ENCODE measurements at regions not wholly inside any gene's neighbourhood (a gene's known extent, or its start where the extent isn't known, plus 50 kb on each side); places are given as distances from the start of the nearest gene placed in this dataset. TPM values are rescaled to one million over a fixed set of nuclear protein-coding genes. Genes with fewer than 3 reads are reported as not detected.
"Not testable (repeated sequence)": the region's sequence is repeated elsewhere in the genome, so short reads cannot be mapped to it uniquely, and the experiment has no call there.

- Histone ChIP-seq H3K4me3 (ENCODE audit: low read length) (no peak overlapping the region), H3K4me1 (ENCODE audit: control insufficient read depth, insufficient read depth, low read length) (no peaks in the 10 kb centered on the region), H3K9ac (ENCODE audit: low read depth, low read length) (no peak overlapping the region), H3K4me2 (ENCODE audit: low read length) (no peak overlapping the region), H3K9me3 (replicated peaks; ENCODE audit: low read length) (no peaks in the 10 kb centered on the region), H3K27me3 (ENCODE audit: control insufficient read depth, insufficient read depth, low read length) (peaks cover 33% of the 10 kb centered on the region), H3K36me3 (ENCODE audit: insufficient read depth, low read length) (no peaks in the 10 kb centered on the region)
Measured at GRCh38 chr6:166236596-166236995, 68.9 kb upstream of the TBXT start.

- no peak overlapping the region for H3K4me2 ChIP-seq (ENCODE audit: low read length)
Measured at GRCh38 chr6:166235666-166236292, 68.1 kb upstream of the TBXT start.

DNA sequence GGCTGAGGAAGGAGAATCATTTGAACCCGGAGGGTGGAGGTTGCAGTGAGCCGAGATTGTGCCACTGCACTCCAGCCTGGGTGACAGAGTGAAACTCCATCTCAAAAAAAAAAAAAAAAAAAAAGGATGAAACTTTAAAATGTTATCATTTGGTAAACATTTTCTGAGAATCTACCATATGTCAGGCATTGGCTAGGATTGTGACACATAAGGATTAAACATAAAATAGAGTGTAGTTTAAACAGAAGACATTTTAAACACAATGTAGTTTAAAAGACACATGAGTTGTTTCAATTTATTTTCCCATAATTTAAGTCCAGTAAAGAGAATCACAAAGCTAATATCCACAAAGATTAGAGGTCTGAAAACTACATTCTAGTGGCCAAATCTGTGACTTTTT is 63.5 kb upstream of the TBXT start:
- not testable (repeated sequence) for H3K36me3 ChIP-seq (ENCODE audit: insufficient read depth, low read length); H3K4me1 ChIP-seq (ENCODE audit: control insufficient read depth, insufficient read depth, low read length); H3K9me3 ChIP-seq (replicated peaks; ENCODE audit: low read length); H3K4me3 ChIP-seq (ENCODE audit: low read length); H3K4me2 ChIP-seq (ENCODE audit: low read length); H3K9ac ChIP-seq (ENCODE audit: low read depth, low read length)
- peaks cover 41% of the 10 kb centered on the region for H3K27me3 ChIP-seq (ENCODE audit: control insufficient read depth, insufficient read depth, low read length)

More at GRCh38 chr6:166235666-166236292, 68.1 kb upstream of the TBXT start:
- H3K27me3 ChIP-seq (ENCODE audit: control insufficient read depth, insufficient read depth, low read length), result peaks cover 33% of the 10 kb centered on the region
- H3K9me3 ChIP-seq (replicated peaks; ENCODE audit: low read length), result no peaks in the 10 kb centered on the region
- no peaks in the 10 kb centered on the region for H3K36me3 ChIP-seq (ENCODE audit: insufficient read depth, low read length)
- H3K9ac ChIP-seq (ENCODE audit: low read depth, low read length), result no peak overlapping the region
- no peaks in the 10 kb centered on the region for H3K4me1 ChIP-seq (ENCODE audit: control insufficient read depth, insufficient read depth, low read length)
- no peak overlapping the region for H3K4me3 ChIP-seq (ENCODE audit: low read length)

GRCh38 chr6:166228839-166229528 is 61.3 kb upstream of the TBXT start:
- H3K4me3 ChIP-seq (ENCODE audit: low read length), result no peak overlapping the region
- no peaks in the 10 kb centered on the region for H3K36me3 ChIP-seq (ENCODE audit: insufficient read depth, low read length)
- no peak overlapping the region for H3K4me2 ChIP-seq (ENCODE audit: low read length)
- H3K4me1 ChIP-seq (ENCODE audit: control insufficient read depth, insufficient read depth, low read length), result no peaks in the 10 kb centered on the region
- H3K27me3 ChIP-seq (ENCODE audit: control insufficient read depth, insufficient read depth, low read length), result peaks cover 41% of the 10 kb centered on the region
- no peak overlapping the region for H3K9ac ChIP-seq (ENCODE audit: low read depth, low read length)
- H3K9me3 ChIP-seq (replicated peaks; ENCODE audit: low read length), result no peaks in the 10 kb centered on the region

DNA sequence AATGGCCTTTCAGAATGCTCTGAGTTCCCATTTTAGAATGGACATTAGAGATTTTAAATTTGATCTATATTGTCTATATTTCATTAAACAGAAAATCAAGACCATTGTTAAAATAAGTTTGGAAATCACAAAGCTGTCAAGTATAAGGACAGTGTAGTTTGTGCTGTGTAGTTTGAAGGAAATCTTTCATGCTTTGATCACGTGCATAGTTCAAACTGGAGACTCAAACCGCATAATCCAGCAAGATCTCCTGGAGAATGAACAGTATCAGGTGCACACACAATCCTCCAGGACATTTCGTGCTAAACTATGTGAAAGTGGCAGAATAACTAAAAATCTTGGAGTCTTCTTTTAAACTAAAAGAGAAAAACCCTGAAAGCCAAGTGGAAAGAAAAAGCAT is 60.8 kb upstream of the TBXT start:
- no peak overlapping the region for H3K4me3 ChIP-seq (ENCODE audit: low read length)
- H3K27me3 ChIP-seq (ENCODE audit: control insufficient read depth, insufficient read depth, low read length), result peaks cover 41% of the 10 kb centered on the region
- H3K4me1 ChIP-seq (ENCODE audit: control insufficient read depth, insufficient read depth, low read length), result no peaks in the 10 kb centered on the region
- no peak overlapping the region for H3K4me2 ChIP-seq (ENCODE audit: low read length)
- no peak overlapping the region for H3K9ac ChIP-seq (ENCODE audit: low read depth, low read length)
- H3K36me3 ChIP-seq (ENCODE audit: insufficient read depth, low read length), result no peaks in the 10 kb centered on the region
- no peaks in the 10 kb centered on the region for H3K9me3 ChIP-seq (replicated peaks; ENCODE audit: low read length)

GRCh38 chr6:166223079-166223478 is 55.4 kb upstream of the TBXT start:
- H3K4me3 ChIP-seq (ENCODE audit: low read length), result no peak overlapping the region
- no peaks in the 10 kb centered on the region for H3K36me3 ChIP-seq (ENCODE audit: insufficient read depth, low read length)
- H3K9me3 ChIP-seq (replicated peaks; ENCODE audit: low read length), result no peaks in the 10 kb centered on the region
- H3K4me1 ChIP-seq (ENCODE audit: control insufficient read depth, insufficient read depth, low read length), result no peaks in the 10 kb centered on the region
- peaks cover 14% of the 10 kb centered on the region for H3K27me3 ChIP-seq (ENCODE audit: control insufficient read depth, insufficient read depth, low read length)
- H3K9ac ChIP-seq (ENCODE audit: low read depth, low read length), result no peak overlapping the region
- no peak overlapping the region for H3K4me2 ChIP-seq (ENCODE audit: low read length)

GRCh38 chr6:166222631-166223030 is 55.0 kb upstream of the TBXT start:
- Histone ChIP-seq H3K27me3 (ENCODE audit: control insufficient read depth, insufficient read depth, low read length) (peaks cover 9% of the 10 kb centered on the region), H3K9me3 (replicated peaks; ENCODE audit: low read length) (no peaks in the 10 kb centered on the region), H3K4me2 (ENCODE audit: low read length) (no peak overlapping the region), H3K9ac (ENCODE audit: low read depth, low read length) (no peak overlapping the region), H3K4me3 (ENCODE audit: low read length) (no peak overlapping the region), H3K36me3 (ENCODE audit: insufficient read depth, low read length) (no peaks in the 10 kb centered on the region), H3K4me1 (ENCODE audit: control insufficient read depth, insufficient read depth, low read length) (no peaks in the 10 kb centered on the region)

- no peak overlapping the region for H3K4me3 ChIP-seq (ENCODE audit: low read length)
- H3K27me3 ChIP-seq (ENCODE audit: control insufficient read depth, insufficient read depth, low read length), result peaks cover under 1% of the 10 kb centered on the region
- no peak overlapping the region for H3K9ac ChIP-seq (ENCODE audit: low read depth, low read length)
- no peaks in the 10 kb centered on the region for H3K4me1 ChIP-seq (ENCODE audit: control insufficient read depth, insufficient read depth, low read length)
- H3K9me3 ChIP-seq (replicated peaks; ENCODE audit: low read length), result no peaks in the 10 kb centered on the region
- no peak overlapping the region for H3K4me2 ChIP-seq (ENCODE audit: low read length)
- H3K36me3 ChIP-seq (ENCODE audit: insufficient read depth, low read length), result no peaks in the 10 kb centered on the region
Measured at GRCh38 chr6:166221636-166222035, 54.0 kb upstream of the TBXT start.

DNA sequence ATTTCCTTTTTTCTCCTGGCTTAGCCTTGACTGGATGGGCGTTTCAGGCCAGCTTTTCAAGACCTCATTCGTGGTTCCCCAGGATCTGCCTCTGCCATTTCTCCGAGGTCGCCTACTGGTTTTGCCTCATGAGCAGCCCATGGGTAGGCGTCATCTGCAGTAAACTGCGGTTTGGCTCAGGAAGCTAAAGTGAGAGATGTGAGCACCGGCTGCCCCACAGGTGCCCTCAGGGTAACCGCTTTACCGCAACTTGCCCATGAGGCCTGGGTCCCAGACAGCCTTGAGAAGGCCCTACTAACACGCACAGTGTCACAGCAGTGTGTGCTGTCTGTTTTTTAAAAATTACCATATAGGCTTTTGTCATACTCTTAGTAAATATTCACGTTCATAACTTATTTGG is 53.4 kb upstream of the TBXT start:
- Histone ChIP-seq H3K9ac (ENCODE audit: low read depth, low read length) (no peak overlapping the region), H3K36me3 (ENCODE audit: insufficient read depth, low read length) (no peaks in the 10 kb centered on the region), H3K9me3 (replicated peaks; ENCODE audit: low read length) (no peaks in the 10 kb centered on the region), H3K4me1 (ENCODE audit: control insufficient read depth, insufficient read depth, low read length) (no peaks in the 10 kb centered on the region), H3K4me3 (ENCODE audit: low read length) (no peak overlapping the region), H3K4me2 (ENCODE audit: low read length) (no peak overlapping the region), H3K27me3 (ENCODE audit: control insufficient read depth, insufficient read depth, low read length) (no peaks in the 10 kb centered on the region)

Small RNAs in the stretch of these regions (small RNA-seq; reads per million reads assigned to genes)
- gene AL121956.5 (not detected), gene GNG5P1 (not detected)
